HG03159 (cell line): ENCODE measurements at regions not wholly inside any gene's neighbourhood (a gene's known extent, or its start where the extent isn't known, plus 50 kb on each side); places are given as distances from the start of the nearest gene placed in this dataset.
"Not testable (repeated sequence)": the region's sequence is repeated elsewhere in the genome, so short reads cannot be mapped to it uniquely, and the experiment has no call there.

Experiments used
- ATAC-seq: cut with Tn5 transposase; IDR thresholded peaks from one replicate; pipeline ENCODE4 v1.9.1; 2021; ENCODE audit warnings: mild to moderate bottlenecking, moderate library complexity; ENCODE audit not compliant: unreplicated experiment

GRCh38 chr9:29012911-29013310 lies 1439.6 kb upstream of the C9orf72 start:
- no peak for ATAC-seq

- ATAC-seq: no peak
These were observed 1448.4 kb upstream of the C9orf72 start for GRCh38 chr9:29021632-29022031.

- ATAC-seq: no peak
These were observed 1465.1 kb upstream of the C9orf72 start for GRCh38 chr9:29038332-29038731.

GRCh38 chr9:29039258-29039657 lies 1466.0 kb upstream of the C9orf72 start:
- no peak for ATAC-seq

- no peak for ATAC-seq
These were observed 1469.8 kb upstream of the C9orf72 start for GRCh38 chr9:29043072-29043471.

- no peak for ATAC-seq
These were observed 1471.7 kb upstream of the C9orf72 start for GRCh38 chr9:29044959-29045358.

- no peak for ATAC-seq
These were observed 1486.8 kb upstream of the C9orf72 start for GRCh38 chr9:29060041-29060440.

GRCh38 chr9:29062446-29062845 lies 1489.2 kb upstream of the C9orf72 start:
- ATAC-seq: no peak

GRCh38 chr9:29063031-29063430 lies 1489.8 kb upstream of the C9orf72 start:
- no peak for ATAC-seq

GRCh38 chr9:29066141-29066640 lies 1492.9 kb upstream of the C9orf72 start:
- no peak for ATAC-seq

- no peak for ATAC-seq
These were observed 1495.2 kb upstream of the C9orf72 start for GRCh38 chr9:29068461-29068860.

- no peak for ATAC-seq
These were observed 1496.1 kb upstream of the C9orf72 start for GRCh38 chr9:29069376-29069775.

- no peak for ATAC-seq
These were observed 1504.9 kb upstream of the C9orf72 start for GRCh38 chr9:29078063-29078666.

- ATAC-seq: no peak
These were observed 1527.5 kb upstream of the C9orf72 start for GRCh38 chr9:29100762-29101161.

GRCh38 chr9:29104166-29104565 lies 1530.9 kb upstream of the C9orf72 start:
- not testable (repeated sequence) for ATAC-seq

- ATAC-seq: no peak
These were observed 1545.3 kb upstream of the C9orf72 start for GRCh38 chr9:29118555-29118954.

GRCh38 chr9:29126783-29127182 lies 1553.5 kb upstream of the C9orf72 start:
- no peak for ATAC-seq

GRCh38 chr9:29129763-29130162 lies 1556.5 kb upstream of the C9orf72 start:
- ATAC-seq: no peak

GRCh38 chr9:29144476-29144875 lies 1571.2 kb upstream of the C9orf72 start:
- ATAC-seq: no peak

GRCh38 chr9:29150606-29151005 lies 1577.3 kb upstream of the C9orf72 start:
- no peak for ATAC-seq

GRCh38 chr9:29160763-29161353 lies 1587.6 kb upstream of the C9orf72 start:
- no peak for ATAC-seq

- ATAC-seq: no peak
These were observed 1600.9 kb upstream of the C9orf72 start for GRCh38 chr9:29174136-29174535.

- no peak for ATAC-seq
These were observed 1603.0 kb upstream of the C9orf72 start for GRCh38 chr9:29176231-29176630.
